Astrocyte (in vitro differentiated cells and primary cell): ENCODE measurements at regions not wholly inside any gene's neighbourhood (a gene's known extent, or its start where the extent isn't known, plus 50 kb on each side); places are given as distances from the start of the nearest gene placed in this dataset.

Source experiments
- DNase-seq: peaks from one replicate; pipeline ENCODE4 v3.0.0-alpha.2; 2010; ENCODE audit warnings: low read depth
- FAIRE-seq: peaks from 2 replicates; lab custom pipeline; 2011; peaks lifted over from hg19 to GRCh38; lab: Jason Lieb, UNC
- H2AFZ ChIP-seq: 2 replicates; pipeline ENCODE4 v1.6.0; 2012; ENCODE audit warnings: low read depth, low read length, inconsistent platforms
- H3K27ac ChIP-seq: 2 replicates; pipeline ENCODE4 v1.5.1; 2011; ENCODE audit warnings: low read depth, low read length, inconsistent platforms
- H3K27me3 ChIP-seq: 2 replicates; pipeline ENCODE4 v1.6.0; 2011; ENCODE audit warnings: low read length, inconsistent platforms; ENCODE audit not compliant: insufficient read depth
- H3K36me3 ChIP-seq: 2 replicates; pipeline ENCODE4 v1.5.1; 2011; ENCODE audit warnings: low read length, inconsistent platforms; ENCODE audit not compliant: insufficient read depth
- H3K4me1 ChIP-seq: 2 replicates; pipeline ENCODE4 v1.5.1; 2011; ENCODE audit warnings: low read length, inconsistent platforms; ENCODE audit not compliant: insufficient read depth
- H3K4me2 ChIP-seq: 2 replicates; pipeline ENCODE4 v1.6.0; 2012; ENCODE audit warnings: low read length, inconsistent platforms
- H3K4me3 ChIP-seq: 2 replicates; pipeline ENCODE4 v1.5.1; 2011; ENCODE audit warnings: low read depth, mild to moderate bottlenecking, low read length, inconsistent platforms; ENCODE audit not compliant: insufficient read depth
- H3K79me2 ChIP-seq: 2 replicates; pipeline ENCODE4 v1.6.0; 2012; ENCODE audit warnings: mild to moderate bottlenecking, low read length, inconsistent platforms; ENCODE audit not compliant: insufficient read depth
- H3K9ac ChIP-seq: 2 replicates; pipeline ENCODE4 v1.6.0; 2012; ENCODE audit warnings: mild to moderate bottlenecking, low read length, inconsistent platforms
- H3K9me3 ChIP-seq: 2 replicates; pipeline ENCODE4 v1.5.1; 2012; ENCODE audit warnings: low read depth, mild to moderate bottlenecking, low read length, inconsistent platforms; ENCODE audit not compliant: insufficient read depth
- H4K20me1 ChIP-seq: 2 replicates; pipeline ENCODE4 v1.6.0; 2012; ENCODE audit warnings: low read length, inconsistent platforms; ENCODE audit not compliant: insufficient read depth
- H3K27ac Mint-ChIP-seq: one replicate; pipeline ENCODE4 v1.8.0; 2021; ENCODE audit warnings: mild to moderate bottlenecking, mixed read lengths; ENCODE audit not compliant: unreplicated experiment
- H3K27me3 Mint-ChIP-seq: one replicate; pipeline ENCODE4 v1.8.0; 2021; ENCODE audit warnings: low read depth, mixed read lengths; ENCODE audit not compliant: unreplicated experiment
- H3K36me3 Mint-ChIP-seq: one replicate; pipeline ENCODE4 v1.8.0; 2021; ENCODE audit warnings: low read depth, mixed read lengths; ENCODE audit not compliant: unreplicated experiment
- H3K4me1 Mint-ChIP-seq: one replicate; pipeline ENCODE4 v1.8.0; 2021; ENCODE audit warnings: low read depth, mixed read lengths; ENCODE audit not compliant: unreplicated experiment
- H3K4me3 Mint-ChIP-seq: one replicate; pipeline ENCODE4 v1.8.0; 2021; ENCODE audit warnings: mild to moderate bottlenecking, moderate library complexity, mixed read lengths; ENCODE audit not compliant: unreplicated experiment
- H3K9me3 Mint-ChIP-seq: one replicate; pipeline ENCODE4 v1.8.0; 2021; ENCODE audit warnings: mild to moderate bottlenecking, mixed read lengths; ENCODE audit not compliant: unreplicated experiment
- EZH2 ChIP-seq: IDR thresholded peaks from 2 replicates; pipeline ENCODE4 v1.6.1; 2012; ENCODE audit warnings: mild to moderate bottlenecking, low read length, inconsistent platforms; ENCODE audit not compliant: insufficient read depth
- TF ChIP-seq, protein P1 (sequence below): IDR thresholded peaks from 2 replicates; pipeline ENCODE4 v1.5.1; 2011; ENCODE audit warnings: low read depth, mild to moderate bottlenecking, inconsistent platforms, low read length, moderate library complexity; ENCODE audit not compliant: insufficient read depth

DNA sequence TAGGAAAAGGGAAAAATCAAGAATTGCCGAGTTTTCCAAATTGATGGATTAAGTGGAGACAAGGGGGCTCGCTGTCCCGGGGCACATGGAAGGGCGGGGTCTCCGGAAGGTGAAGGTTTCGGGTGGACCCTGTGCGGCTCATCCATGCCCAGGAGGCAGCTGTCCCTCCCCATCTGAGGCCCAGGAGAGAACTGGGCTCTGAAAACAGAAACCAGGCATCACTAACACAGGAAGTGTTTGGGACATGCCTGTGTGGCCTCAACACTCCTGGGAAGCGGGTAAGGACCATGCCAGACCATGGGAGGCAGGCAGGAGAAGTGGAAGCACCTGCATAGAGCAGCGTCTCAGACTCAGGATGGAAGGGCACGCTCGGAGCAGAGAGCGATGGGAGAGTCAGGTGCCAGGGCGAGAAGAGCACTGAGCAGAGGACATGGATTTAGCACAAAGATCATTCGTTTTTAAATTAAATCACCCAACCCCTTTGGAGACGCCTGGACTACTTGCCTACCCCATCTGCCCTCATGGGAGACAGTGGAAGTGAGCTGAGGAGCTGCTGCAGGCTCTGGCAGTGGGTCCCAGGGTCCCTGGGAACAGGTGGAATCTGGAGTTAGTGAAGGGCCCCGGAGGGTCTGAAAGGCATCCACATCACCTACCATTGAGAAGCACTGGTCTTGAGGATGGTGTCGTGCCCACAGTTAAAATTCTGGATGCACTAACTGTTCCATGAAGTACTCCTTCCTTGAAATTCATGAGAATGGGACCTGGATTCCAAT is 183.2 kb upstream of the SOX1 start:
- no peak overlapping the region for H3K4me2 ChIP-seq
- TF ChIP-seq, protein P1, sequence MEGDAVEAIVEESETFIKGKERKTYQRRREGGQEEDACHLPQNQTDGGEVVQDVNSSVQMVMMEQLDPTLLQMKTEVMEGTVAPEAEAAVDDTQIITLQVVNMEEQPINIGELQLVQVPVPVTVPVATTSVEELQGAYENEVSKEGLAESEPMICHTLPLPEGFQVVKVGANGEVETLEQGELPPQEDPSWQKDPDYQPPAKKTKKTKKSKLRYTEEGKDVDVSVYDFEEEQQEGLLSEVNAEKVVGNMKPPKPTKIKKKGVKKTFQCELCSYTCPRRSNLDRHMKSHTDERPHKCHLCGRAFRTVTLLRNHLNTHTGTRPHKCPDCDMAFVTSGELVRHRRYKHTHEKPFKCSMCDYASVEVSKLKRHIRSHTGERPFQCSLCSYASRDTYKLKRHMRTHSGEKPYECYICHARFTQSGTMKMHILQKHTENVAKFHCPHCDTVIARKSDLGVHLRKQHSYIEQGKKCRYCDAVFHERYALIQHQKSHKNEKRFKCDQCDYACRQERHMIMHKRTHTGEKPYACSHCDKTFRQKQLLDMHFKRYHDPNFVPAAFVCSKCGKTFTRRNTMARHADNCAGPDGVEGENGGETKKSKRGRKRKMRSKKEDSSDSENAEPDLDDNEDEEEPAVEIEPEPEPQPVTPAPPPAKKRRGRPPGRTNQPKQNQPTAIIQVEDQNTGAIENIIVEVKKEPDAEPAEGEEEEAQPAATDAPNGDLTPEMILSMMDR = no peak
- TF ChIP-seq EZH2 = no peak
- Mint-ChIP-seq H3K4me1 (no peaks in the 10 kb centered on the region), H3K27ac (peak overlapping the region; percentile 21), H3K9me3 (no peaks in the 10 kb centered on the region), H3K4me3 (no peak overlapping the region), H3K27me3 (peaks cover 29% of the 10 kb centered on the region), H3K36me3 (no peaks in the 10 kb centered on the region)
- FAIRE-seq = no peak
- H3K27me3 ChIP-seq = no peaks in the 10 kb centered on the region
- H3K4me3 ChIP-seq = no peak overlapping the region
- H3K9me3 ChIP-seq = no peaks in the 10 kb centered on the region
- no peak overlapping the region for H3K27ac ChIP-seq
- H3K36me3 ChIP-seq = no peaks in the 10 kb centered on the region
- H2AFZ ChIP-seq = no peak overlapping the region
- no peak for DNase-seq
- no peaks in the 10 kb centered on the region for H3K79me2 ChIP-seq
- no peaks in the 10 kb centered on the region for H3K4me1 ChIP-seq
- H3K9ac ChIP-seq = no peak overlapping the region
- H4K20me1 ChIP-seq = no peaks in the 10 kb centered on the region

DNA sequence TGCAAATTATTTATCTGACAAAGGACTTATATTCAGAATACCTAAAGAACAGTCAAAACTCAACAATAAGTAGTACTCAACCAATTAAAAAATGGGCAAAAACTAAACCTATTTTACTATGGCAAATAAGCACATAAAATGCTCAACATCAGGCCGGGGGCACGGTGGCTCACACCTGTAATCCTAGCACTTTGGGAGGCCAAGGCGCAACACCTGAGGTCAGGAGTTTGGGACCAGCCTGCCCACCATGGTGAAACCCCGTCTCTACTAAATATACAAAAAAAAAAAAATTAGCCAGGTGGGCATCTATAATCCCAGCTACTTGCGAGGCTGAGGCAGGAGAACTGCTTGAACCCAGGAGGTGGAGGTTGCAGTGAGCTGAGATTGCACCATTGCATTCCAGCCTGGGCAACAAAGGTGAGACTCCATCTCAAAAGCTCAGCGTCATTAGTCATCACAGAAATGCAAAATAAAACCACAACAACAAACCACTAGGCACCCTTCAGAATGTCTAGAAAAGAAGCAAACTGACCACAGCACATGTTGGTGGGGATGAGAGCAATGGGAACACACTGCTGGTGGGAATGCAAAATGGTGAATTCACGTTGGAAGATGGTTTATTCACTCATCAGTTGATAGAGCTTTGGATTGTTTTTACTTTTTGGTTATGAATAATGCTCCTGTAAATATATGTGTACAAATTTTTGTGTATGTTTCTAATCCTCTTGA is 180.6 kb upstream of the SOX1 start:
- no peak for FAIRE-seq
- Histone ChIP-seq H2AFZ (no peak overlapping the region), H3K4me2 (no peak overlapping the region), H3K9me3 (no peaks in the 10 kb centered on the region), H3K27me3 (no peaks in the 10 kb centered on the region), H3K4me1 (no peaks in the 10 kb centered on the region), H3K79me2 (no peaks in the 10 kb centered on the region), H3K36me3 (no peaks in the 10 kb centered on the region), H3K4me3 (no peak overlapping the region), H3K9ac (no peak overlapping the region), H3K27ac (no peak overlapping the region), H4K20me1 (no peaks in the 10 kb centered on the region)
- Mint-ChIP-seq H3K4me1 (no peaks in the 10 kb centered on the region), H3K27ac (peak overlapping the region; percentile 7), H3K27me3 (peaks cover 27% of the 10 kb centered on the region), H3K4me3 (no peak overlapping the region), H3K9me3 (peaks cover 4% of the 10 kb centered on the region), H3K36me3 (no peaks in the 10 kb centered on the region)
- TF ChIP-seq, protein P1 = no peak
- TF ChIP-seq EZH2 = no peak
- no peak for DNase-seq
